Activated naive CD4-positive, alpha-beta T cell treated with anti-CD3 and anti-CD28 coated beads, Interleukin-2, amount 10 ng/mL, durations not matched to agents 7 days and 5 days (primary cell): ENCODE measurements at regions not wholly inside any gene's neighbourhood (a gene's known extent, or its start where the extent isn't known, plus 50 kb on each side); places are given as distances from the start of the nearest gene placed in this dataset.

ENCODE experiments used
- CTCF ChIA-PET: fragments of 350-600 bp; sonication (Branson Sonifier 250); formaldehyde crosslinking; loops from one replicate; lab custom pipeline; 2021; ENCODE audit warnings: antibody characterized with exemption; lab: Charles Lee
- DNase-seq: peaks from one replicate; pipeline ENCODE4 v3.0.0-alpha.2; 2020
- H3K27ac Mint-ChIP-seq: one replicate; pipeline ENCODE4 v1.8.0; 2021; ENCODE audit warnings: mild to moderate bottlenecking, moderate library complexity, mixed read lengths
- H3K27me3 Mint-ChIP-seq: one replicate; pipeline ENCODE4 v1.8.0; 2021; ENCODE audit warnings: mild to moderate bottlenecking, mixed read lengths
- H3K36me3 Mint-ChIP-seq: one replicate; pipeline ENCODE4 v1.8.0; 2021; ENCODE audit warnings: mixed read lengths
- H3K4me1 Mint-ChIP-seq: one replicate; pipeline ENCODE4 v1.8.0; 2021; ENCODE audit warnings: mixed read lengths
- H3K4me3 Mint-ChIP-seq: one replicate; pipeline ENCODE4 v1.8.0; 2021; ENCODE audit warnings: mild to moderate bottlenecking, moderate library complexity, mixed read lengths
- H3K9me3 Mint-ChIP-seq: one replicate; pipeline ENCODE4 v1.8.0; 2021; ENCODE audit warnings: mixed read lengths

DNA sequence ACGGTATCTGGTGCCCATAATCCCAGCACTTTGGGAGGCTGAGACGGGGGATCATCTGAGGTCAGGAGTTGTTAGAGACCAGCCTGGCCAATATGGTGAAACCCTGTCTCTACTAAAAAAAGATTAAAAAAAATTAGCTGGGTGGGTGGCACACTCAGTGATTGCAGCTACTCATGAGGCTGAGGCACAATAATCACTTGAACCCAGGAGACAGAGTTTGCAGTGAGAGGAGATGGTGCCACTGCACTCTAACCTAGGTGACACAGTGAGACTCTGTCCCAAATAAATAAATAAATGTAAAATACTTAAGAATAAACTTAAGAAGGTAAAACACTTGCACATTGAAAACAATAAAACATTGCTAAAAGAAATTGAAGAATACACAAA lies 90.4 kb downstream of the ZNF280B start:
- CTCF ChIA-PET = interaction anchor here (1.7 kb wide), 1 partner anchor 12 kb away, joined by 6 read pairs; no protein-coding TSS in a partner anchor
- H3K4me1 Mint-ChIP-seq = no peaks in the 10 kb centered on the region

DNA sequence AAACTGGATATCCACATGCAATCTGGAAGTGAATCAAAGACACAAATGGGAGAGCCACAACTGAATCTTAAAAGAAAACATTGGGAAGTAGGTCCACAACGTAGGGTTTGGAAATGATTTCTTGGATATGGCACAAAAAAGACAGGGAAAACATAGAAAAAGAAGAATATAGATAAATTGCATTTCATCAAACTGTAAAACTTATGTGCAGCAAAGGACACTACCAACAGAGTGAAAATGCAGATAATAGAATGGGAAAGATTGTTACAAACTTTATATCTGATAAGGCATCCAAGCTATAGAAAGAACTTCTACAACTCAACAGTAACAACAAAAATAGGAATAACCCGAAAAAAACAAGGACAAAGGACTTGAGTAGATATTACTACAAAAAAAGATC lies 89.6 kb downstream of the ZNF280B start:
- no peaks in the 10 kb centered on the region for H3K36me3 Mint-ChIP-seq
- H3K27ac Mint-ChIP-seq = no peak overlapping the region

More for the DNA sequence above, 90.4 kb downstream of the ZNF280B start:
- no peaks in the 10 kb centered on the region for H3K9me3 Mint-ChIP-seq
- no peak overlapping the region for H3K4me3 Mint-ChIP-seq
- H3K27me3 Mint-ChIP-seq = peaks cover 45% of the 10 kb centered on the region
- H3K27ac Mint-ChIP-seq = no peak overlapping the region
- no peak for DNase-seq
- no peaks in the 10 kb centered on the region for H3K36me3 Mint-ChIP-seq

DNA sequence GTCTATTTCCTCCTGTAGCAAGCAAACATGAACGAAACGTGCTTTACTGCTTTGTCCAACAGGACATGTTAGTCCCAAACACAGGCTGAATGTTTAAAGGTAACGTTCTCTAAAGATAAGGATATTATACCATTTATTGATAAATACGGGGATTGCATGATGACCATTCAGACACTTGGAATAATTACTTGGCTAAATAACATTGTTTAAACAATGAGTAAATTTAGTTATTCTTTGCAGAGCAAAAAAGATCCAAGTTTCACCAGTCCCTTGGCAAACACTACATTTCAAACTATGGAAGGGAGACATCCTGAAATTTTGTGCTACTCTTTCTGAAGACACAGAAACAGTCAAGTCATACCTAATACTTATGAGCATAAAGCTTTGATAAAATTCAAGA lies 88.0 kb downstream of the ZNF280B start:
- DNase-seq = no peak
- CTCF ChIA-PET = interaction anchor here (1.2 kb wide), 1 partner anchor 211 kb away, joined by 3 read pairs; no protein-coding TSS in a partner anchor
- H3K4me1 Mint-ChIP-seq = no peaks in the 10 kb centered on the region
- no peaks in the 10 kb centered on the region for H3K9me3 Mint-ChIP-seq
- H3K36me3 Mint-ChIP-seq = no peaks in the 10 kb centered on the region
- H3K4me3 Mint-ChIP-seq = no peak overlapping the region
- H3K27me3 Mint-ChIP-seq = peaks cover 47% of the 10 kb centered on the region
- H3K27ac Mint-ChIP-seq = no peak overlapping the region

More for the DNA sequence above, 89.6 kb downstream of the ZNF280B start:
- DNase-seq = no peak
- Mint-ChIP-seq H3K9me3 (no peaks in the 10 kb centered on the region), H3K4me3 (no peak overlapping the region), H3K4me1 (no peaks in the 10 kb centered on the region), H3K27me3 (peaks cover 45% of the 10 kb centered on the region)
- CTCF ChIA-PET = no interaction called here

DNA sequence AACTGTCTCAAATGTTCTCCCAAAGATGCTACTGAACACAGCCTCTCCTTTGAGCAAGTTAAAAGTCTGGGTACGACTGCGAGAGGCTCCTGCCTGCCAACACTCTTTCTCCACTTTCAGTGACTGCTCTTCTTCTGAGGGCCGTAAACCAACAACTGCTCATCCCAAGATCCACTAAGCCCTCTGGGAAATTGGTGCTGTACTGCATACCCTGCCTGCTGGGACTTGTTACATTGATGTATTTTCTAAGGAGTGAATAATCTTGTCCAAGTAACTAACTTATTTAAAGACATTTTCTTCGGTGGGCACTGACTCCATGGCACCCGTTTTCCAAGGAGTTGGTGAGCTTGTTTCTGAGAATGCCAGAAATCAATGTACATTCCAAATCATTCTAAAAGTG lies 87.2 kb downstream of the ZNF280B start:
- Mint-ChIP-seq H3K4me1 (no peaks in the 10 kb centered on the region), H3K9me3 (no peaks in the 10 kb centered on the region), H3K27me3 (peaks cover 44% of the 10 kb centered on the region), H3K4me3 (no peak overlapping the region), H3K36me3 (no peaks in the 10 kb centered on the region), H3K27ac (no peak overlapping the region)
- CTCF ChIA-PET = interaction anchor here (0.8 to 1.2 kb wide), 2 partner anchors 9 to 211 kb away, joined by 3 read pairs; no protein-coding TSS in a partner anchor
- no peak for DNase-seq

DNA sequence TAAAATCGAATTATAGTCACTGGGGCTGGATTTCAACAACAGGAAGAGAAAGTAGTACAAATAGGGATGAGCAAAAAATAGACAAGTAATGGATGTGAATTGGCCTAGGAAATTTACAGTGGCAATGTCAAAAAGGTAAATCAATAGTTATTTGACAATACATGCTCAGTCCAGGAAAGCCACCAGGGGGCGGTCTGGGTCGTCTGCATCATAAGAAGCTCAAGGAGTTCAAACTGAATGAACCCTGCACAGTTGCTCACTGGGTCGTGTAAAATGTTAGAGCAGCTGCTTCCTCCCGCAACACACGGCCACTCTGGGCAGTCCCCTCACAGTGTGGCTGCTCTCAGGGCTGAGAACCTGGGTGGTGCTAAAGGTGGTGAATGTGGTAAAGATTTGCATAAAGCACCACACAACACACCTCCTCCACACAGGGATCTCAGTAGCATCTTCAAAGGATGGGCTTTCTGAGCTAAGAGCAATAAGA lies 85.9 kb downstream of the ZNF280B start:
- no peaks in the 10 kb centered on the region for H3K36me3 Mint-ChIP-seq
- peaks cover 34% of the 10 kb centered on the region for H3K27me3 Mint-ChIP-seq
- DNase-seq = peak; percentile 81
- no peak overlapping the region for H3K4me3 Mint-ChIP-seq
- CTCF ChIA-PET = interaction anchor here (1.0 to 1.4 kb wide), 5 partner anchors 8 to 216 kb away, joined by 3 to 8 read pairs (median 4); no protein-coding TSS in a partner anchor
- no peak overlapping the region for H3K27ac Mint-ChIP-seq
- no peaks in the 10 kb centered on the region for H3K4me1 Mint-ChIP-seq
- H3K9me3 Mint-ChIP-seq = no peaks in the 10 kb centered on the region

DNA sequence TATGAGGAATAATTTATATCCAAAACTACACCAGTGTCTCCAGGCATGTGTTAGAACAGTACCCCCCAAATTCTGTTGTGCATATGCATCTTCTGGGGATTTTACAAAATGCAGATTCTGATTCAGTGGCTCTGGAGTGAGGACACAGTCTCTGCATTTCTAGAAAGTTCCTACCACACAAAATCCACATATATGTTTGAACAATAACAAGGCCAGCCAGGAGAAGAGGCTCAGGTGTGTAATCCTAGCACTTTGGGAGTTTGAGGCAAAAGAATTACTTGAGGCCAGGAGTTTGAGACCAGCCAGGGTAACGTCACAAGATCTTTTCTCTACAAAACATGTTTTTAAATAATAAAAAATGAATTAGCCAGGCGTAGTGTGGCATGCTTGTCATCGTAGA lies 84.9 kb downstream of the ZNF280B start:
- Mint-ChIP-seq H3K9me3 (no peaks in the 10 kb centered on the region), H3K36me3 (no peaks in the 10 kb centered on the region), H3K27me3 (peaks cover 33% of the 10 kb centered on the region), H3K4me1 (no peaks in the 10 kb centered on the region), H3K27ac (no peak overlapping the region), H3K4me3 (no peak overlapping the region)
- DNase-seq = no peak
- CTCF ChIA-PET = no interaction called here

DNA sequence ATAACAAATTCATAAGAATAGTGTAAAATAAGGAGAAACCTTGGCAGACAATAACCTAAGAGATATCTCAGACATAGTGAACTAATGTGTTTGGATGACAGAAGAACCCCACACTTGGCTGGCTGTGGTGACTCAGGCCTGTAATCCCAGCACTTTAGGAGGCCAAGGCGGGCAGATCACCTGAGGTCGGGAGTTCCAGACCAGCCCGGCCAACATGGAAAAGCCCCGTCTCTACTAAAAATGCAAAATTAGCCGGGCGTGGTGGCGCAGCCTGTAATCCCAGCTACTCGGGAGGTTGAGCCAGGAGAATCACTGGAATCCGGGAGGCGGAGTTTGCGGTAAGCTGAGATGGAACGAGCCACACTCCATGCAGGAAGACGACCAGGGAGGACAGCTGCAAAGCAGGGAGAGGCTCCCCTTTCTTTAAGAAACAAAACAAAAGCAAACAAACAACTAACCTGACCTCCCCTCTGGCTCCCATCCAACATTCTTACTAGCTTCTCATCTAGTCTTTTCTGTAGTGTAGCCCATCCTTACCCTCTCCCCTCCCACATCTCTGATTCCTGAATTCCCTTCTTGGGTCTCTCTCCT lies 84.2 kb downstream of the ZNF280B start:
- Mint-ChIP-seq H3K4me1 (no peaks in the 10 kb centered on the region), H3K27ac (no peak overlapping the region), H3K9me3 (no peaks in the 10 kb centered on the region), H3K4me3 (no peak overlapping the region), H3K36me3 (no peaks in the 10 kb centered on the region), H3K27me3 (peaks cover 34% of the 10 kb centered on the region)
- DNase-seq = no peak
- CTCF ChIA-PET = interaction anchor here (1.3 kb wide), 1 partner anchor 217 kb away, joined by 4 read pairs; no protein-coding TSS in a partner anchor

DNA sequence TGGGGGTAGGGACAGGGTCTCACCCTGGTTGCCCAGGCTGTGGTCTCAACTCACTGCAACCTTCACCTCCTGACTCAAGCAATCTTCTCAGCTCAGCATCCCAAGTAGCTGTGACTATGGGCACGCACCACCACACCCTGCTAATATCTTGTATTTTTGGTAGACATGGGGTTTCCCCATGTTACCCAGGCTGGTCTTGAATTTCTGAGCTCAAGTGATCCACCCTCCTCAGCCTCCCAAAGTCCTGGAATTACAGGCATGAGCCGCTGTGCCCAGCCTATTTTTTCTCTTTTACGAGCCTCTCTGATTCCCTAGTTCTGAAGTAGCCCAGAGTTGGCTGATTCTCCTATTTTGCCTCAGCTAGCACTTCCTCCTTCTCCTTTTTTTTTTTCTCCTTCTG lies 83.6 kb downstream of the ZNF280B start:
- DNase-seq = no peak
- H3K9me3 Mint-ChIP-seq = no peaks in the 10 kb centered on the region
- no peak overlapping the region for H3K4me3 Mint-ChIP-seq
- H3K27ac Mint-ChIP-seq = no peak overlapping the region
- no peaks in the 10 kb centered on the region for H3K4me1 Mint-ChIP-seq
- peaks cover 39% of the 10 kb centered on the region for H3K27me3 Mint-ChIP-seq
- CTCF ChIA-PET = interaction anchor here (1.3 kb wide), 1 partner anchor 217 kb away, joined by 4 read pairs; no protein-coding TSS in a partner anchor
- no peaks in the 10 kb centered on the region for H3K36me3 Mint-ChIP-seq

DNA sequence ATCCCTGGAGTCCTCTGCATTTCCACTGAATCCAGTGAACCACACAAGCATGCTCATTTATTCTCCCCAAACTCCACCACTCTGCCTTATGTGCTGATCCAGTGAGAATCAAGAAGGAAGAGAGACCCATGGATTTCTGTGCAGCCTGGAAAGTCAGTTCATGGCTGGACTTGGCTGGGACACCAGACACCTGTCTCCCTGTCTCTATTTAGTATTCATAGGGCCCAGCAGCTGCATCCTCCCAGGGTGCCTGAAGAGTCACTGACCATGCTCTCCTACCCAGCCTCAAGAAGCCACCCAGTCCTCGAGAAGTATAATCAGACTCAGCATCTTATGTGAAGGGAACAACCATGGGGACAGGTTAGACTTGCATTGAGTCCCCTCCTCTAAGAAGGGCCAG lies 83.2 kb downstream of the ZNF280B start:
- Mint-ChIP-seq H3K4me1 (no peaks in the 10 kb centered on the region), H3K27me3 (peaks cover 37% of the 10 kb centered on the region), H3K27ac (no peak overlapping the region), H3K4me3 (no peak overlapping the region), H3K9me3 (no peaks in the 10 kb centered on the region), H3K36me3 (no peaks in the 10 kb centered on the region)
- no peak for DNase-seq
- CTCF ChIA-PET = interaction anchor here (1.3 kb wide), 1 partner anchor 218 kb away, joined by 4 read pairs; no protein-coding TSS in a partner anchor

DNA sequence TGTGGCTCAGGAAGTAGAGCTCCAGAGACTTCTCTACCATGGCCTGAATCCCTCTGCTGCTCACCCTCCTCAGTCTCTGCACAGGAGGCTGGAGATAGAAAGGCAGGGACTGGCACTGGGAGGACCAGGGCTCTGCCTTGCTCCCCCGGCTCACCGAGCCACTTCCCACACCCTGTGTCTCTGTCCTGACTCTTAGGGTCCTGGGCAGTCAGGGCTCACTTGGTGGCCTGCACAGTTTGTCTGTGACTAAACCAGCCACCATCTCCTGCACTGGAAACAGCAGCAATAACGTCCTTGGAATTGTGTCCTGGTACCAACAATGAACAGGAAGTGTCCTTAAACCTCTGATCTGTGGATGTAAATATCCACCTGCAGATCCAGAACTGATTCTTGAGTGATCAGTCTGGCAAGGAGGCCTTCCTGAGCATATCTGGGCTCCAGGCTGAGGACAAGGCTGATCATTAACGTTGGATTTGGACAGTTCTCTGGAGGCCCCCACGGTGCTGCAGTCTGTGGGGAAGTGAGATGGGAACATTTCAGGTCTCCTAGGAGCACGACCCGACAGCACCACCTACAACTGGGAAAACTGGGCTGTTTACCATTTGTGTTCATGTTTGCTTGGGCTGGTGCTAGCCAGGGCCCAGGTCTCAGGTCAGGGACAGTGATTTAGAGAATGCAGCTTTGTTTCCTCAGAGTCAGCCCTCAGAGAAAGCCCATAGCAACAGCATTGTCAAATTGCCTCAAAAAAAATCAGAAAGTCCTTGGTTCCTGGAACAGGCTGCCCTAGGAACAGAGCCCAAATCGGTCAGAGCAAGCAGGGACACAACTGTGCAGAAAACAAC lies 82.5 kb downstream of the ZNF280B start:
- no peaks in the 10 kb centered on the region for H3K9me3 Mint-ChIP-seq
- no peaks in the 10 kb centered on the region for H3K4me1 Mint-ChIP-seq
- H3K27me3 Mint-ChIP-seq = peaks cover 37% of the 10 kb centered on the region
- H3K27ac Mint-ChIP-seq = no peak overlapping the region
- H3K36me3 Mint-ChIP-seq = no peaks in the 10 kb centered on the region
- no peak overlapping the region for H3K4me3 Mint-ChIP-seq
- CTCF ChIA-PET = no interaction called here
- DNase-seq = no peak

DNA sequence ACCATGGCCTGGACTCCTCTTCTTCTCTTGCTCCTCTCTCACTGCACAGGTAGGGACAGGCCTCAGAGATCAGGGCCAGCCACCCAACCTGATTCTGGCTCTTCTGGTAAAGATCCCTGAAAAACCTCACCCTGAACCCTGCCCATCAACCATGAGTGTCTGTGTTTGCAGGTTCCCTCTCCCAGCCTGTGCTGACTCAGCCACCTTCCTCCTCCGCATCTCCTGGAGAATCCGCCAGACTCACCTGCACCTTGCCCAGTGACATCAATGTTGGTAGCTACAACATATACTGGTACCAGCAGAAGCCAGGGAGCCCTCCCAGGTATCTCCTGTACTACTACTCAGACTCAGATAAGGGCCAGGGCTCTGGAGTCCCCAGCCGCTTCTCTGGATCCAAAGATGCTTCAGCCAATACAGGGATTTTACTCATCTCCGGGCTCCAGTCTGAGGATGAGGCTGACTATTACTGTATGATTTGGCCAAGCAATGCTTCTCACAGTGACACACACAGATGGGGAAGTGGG lies 80.9 kb downstream of the ZNF280B start:
- CTCF ChIA-PET = no interaction called here
- Mint-ChIP-seq H3K4me3 (no peak overlapping the region), H3K27ac (no peak overlapping the region), H3K4me1 (no peaks in the 10 kb centered on the region), H3K27me3 (peaks cover 48% of the 10 kb centered on the region), H3K36me3 (no peaks in the 10 kb centered on the region), H3K9me3 (no peaks in the 10 kb centered on the region)
- no peak for DNase-seq

DNA sequence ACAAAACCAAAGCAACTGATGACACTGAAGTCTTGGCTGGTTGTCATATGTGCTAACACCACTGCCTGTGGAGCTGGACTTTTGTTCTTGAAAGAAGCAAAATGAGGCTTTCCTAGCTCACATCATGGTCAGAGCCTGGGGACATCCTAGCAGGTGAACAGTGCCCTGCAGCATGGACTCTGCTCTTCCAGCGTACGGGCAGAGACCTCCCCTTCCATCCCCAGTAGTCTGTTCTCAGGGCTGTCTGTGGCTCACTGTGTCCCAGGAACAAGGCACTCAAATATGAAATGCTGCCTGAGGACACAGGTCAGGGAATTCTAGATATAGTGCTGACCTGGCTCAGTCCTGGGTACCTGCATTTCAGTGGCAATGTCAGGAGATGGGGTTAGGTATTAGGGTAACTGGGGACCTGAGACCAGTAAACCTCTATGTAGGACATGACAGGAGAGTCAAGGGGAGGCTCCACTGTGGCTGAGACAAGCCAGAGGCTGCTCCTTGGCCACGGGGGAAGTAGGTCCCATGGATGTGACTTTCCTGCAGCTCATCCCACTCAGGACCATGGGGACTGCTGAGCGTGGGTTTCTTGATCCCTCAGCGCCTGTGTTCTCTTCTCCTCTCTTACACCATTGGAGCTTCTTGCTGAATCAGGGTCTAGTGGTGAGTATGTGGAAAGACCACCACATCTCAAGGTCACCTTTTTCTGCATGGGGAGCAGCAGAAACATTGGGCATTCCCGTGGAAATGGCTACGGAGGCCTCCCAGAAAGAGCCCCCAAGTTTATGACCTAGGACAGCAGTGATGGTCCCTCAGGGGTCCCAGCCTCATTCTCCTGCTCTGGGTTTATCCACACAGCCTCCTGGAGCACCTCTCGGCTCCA lies 80.1 kb downstream of the ZNF280B start:
- Mint-ChIP-seq H3K27ac (no peak overlapping the region), H3K36me3 (no peaks in the 10 kb centered on the region), H3K4me1 (no peaks in the 10 kb centered on the region), H3K27me3 (peaks cover 46% of the 10 kb centered on the region), H3K4me3 (no peak overlapping the region), H3K9me3 (no peaks in the 10 kb centered on the region)
- no peak for DNase-seq
- CTCF ChIA-PET = no interaction called here

DNA sequence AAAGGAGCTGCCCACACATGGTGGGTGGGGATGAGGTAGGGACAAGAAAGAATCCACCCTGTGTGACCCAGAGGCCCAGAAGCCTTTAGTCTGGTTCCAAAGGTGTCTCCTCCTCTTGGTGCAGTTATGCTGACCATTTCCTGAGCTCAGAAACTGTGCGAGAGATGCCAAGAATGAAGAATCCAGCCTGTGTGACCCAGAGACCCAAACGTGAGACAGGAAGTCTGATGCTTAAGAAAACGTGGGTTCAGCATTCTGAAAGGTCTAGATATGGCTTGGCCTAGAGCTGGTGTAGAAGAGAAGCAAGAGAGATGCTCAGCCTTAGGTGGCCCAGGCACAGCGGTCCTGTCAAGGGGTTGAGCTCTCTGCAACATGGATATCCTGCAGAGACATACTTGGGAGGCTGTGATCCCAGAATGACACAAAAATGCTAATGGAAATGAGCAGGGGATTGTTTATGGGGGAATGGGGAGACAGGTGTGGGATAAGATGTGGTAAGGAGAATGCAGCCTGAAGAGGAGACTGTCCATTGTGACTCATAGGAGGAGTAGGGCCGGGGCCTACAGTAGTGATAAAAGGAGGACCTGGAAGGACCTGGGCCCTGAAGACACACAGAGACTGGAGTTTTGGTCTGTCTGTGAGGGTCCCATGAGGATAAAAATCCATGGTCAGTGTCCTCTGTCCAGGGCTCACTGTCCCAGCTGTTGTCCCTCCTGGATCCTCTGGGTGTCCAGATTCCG lies 79.0 kb downstream of the ZNF280B start:
- H3K9me3 Mint-ChIP-seq = no peaks in the 10 kb centered on the region
- CTCF ChIA-PET = interaction anchor here (0.7 to 1.5 kb wide), 4 partner anchors 8 to 102 kb away, joined by 3 to 6 read pairs (median 3); no protein-coding TSS in a partner anchor
- H3K27ac Mint-ChIP-seq = no peak overlapping the region
- no peak for DNase-seq
- H3K4me3 Mint-ChIP-seq = no peak overlapping the region
- peaks cover 45% of the 10 kb centered on the region for H3K27me3 Mint-ChIP-seq
- H3K4me1 Mint-ChIP-seq = no peaks in the 10 kb centered on the region
- no peaks in the 10 kb centered on the region for H3K36me3 Mint-ChIP-seq
